Fibroblast of lung (primary cell): ENCODE measurements at regions not wholly inside any gene's neighbourhood (a gene's known extent, or its start where the extent isn't known, plus 50 kb on each side); places are given as distances from the start of the nearest gene placed in this dataset.

ENCODE experiments used
- EZH2 ChIP-seq: IDR thresholded peaks from 2 replicates; pipeline ENCODE4 v1.5.1; 2012; ENCODE audit warnings: low read length, control low read depth, mild to moderate bottlenecking; ENCODE audit errors: missing control alignments
- TF ChIP-seq, protein P1 (sequence below), 2 donors: IDR thresholded peaks in 1 of 2; conservative IDR thresholded peaks in 1 of 2; 1 replicate in 1 of 2; 2 replicates in 1 of 2; pipeline ENCODE4 v1.5.1; 2011 to 2012; ENCODE audit warnings: low read length in 2 of 2, control low read depth in 1 of 2, inconsistent platforms in 1 of 2, low read depth in 1 of 2, mild to moderate bottlenecking in 1 of 2

DNA sequence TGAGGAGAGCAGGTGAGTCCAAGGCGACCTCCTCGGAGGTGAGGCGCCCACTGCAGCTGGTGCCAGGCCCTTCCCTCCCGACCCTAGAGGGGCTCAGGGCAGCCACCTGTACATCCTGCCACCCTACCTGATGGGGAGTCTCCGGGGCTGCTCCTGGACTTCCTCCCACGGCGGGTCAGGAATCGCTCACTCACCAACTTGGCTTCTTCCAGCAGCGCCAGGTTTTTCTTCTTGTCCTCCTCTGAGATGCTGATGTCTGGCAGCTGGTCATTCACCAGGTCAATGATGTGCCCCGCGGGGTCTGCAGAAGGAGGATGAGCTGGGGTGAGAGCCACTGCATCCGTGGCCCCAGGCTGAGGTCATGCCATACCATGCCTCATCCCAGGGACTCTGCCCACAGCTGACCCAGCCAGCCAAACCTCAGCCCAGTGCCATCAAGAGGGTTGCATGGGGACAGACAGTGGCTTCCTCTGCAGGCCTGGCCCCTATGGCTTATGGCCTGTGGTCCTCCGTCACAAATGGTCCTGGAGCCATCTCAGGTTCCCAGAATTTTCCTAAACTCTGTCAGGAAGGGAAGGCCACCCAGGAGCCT is 61.0 kb upstream of the LYVE1 start:
- TF ChIP-seq, protein P1, sequence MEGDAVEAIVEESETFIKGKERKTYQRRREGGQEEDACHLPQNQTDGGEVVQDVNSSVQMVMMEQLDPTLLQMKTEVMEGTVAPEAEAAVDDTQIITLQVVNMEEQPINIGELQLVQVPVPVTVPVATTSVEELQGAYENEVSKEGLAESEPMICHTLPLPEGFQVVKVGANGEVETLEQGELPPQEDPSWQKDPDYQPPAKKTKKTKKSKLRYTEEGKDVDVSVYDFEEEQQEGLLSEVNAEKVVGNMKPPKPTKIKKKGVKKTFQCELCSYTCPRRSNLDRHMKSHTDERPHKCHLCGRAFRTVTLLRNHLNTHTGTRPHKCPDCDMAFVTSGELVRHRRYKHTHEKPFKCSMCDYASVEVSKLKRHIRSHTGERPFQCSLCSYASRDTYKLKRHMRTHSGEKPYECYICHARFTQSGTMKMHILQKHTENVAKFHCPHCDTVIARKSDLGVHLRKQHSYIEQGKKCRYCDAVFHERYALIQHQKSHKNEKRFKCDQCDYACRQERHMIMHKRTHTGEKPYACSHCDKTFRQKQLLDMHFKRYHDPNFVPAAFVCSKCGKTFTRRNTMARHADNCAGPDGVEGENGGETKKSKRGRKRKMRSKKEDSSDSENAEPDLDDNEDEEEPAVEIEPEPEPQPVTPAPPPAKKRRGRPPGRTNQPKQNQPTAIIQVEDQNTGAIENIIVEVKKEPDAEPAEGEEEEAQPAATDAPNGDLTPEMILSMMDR (conservative IDR thresholded peaks at IDR 0.05 in 1 of 2, IDR thresholded peaks at IDR 0.05 in 1 of 2; ENCODE audit: low read depth in 1 of 2, low read length in 2 of 2), result no peak
- no peak for TF ChIP-seq EZH2
